Peyer's patch (tissue), 4 donors: ENCODE measurements at regions not wholly inside any gene's neighbourhood (a gene's known extent, or its start where the extent isn't known, plus 50 kb on each side); places are given as distances from the start of the nearest gene placed in this dataset.

Experiments used
- CTCF ChIP-seq, 6 experiments: fragments of 450-650 bp in 4 of 6; fragments of 200-600 bp in 2 of 6; sonication (generic) in 1 of 6; IDR thresholded peaks; one replicate each; pipeline ENCODE4 v1.5.1; 2017 to 2019; ENCODE audit warnings: antibody characterized with exemption in 6 of 6, mild to moderate bottlenecking in 3 of 6, moderate library complexity in 1 of 6
- POLR2A ChIP-seq, 2 donors: fragments of 450-650 bp; IDR thresholded peaks; one replicate each; pipeline ENCODE4 v1.5.1; 2017; ENCODE audit warnings: antibody characterized with exemption in 2 of 2, mild to moderate bottlenecking in 2 of 2, moderate library complexity in 2 of 2

GRCh38 chr2:8619071-8619470 is 62.8 kb upstream of the ID2 start:
- no peak for TF ChIP-seq POLR2A (IDR thresholded peaks at IDR 0.05)
- TF ChIP-seq CTCF (IDR thresholded peaks at IDR 0.05), result no peak
